Gastroesophageal sphincter (tissue), 4 donors: ENCODE measurements at regions not wholly inside any gene's neighbourhood (a gene's known extent, or its start where the extent isn't known, plus 50 kb on each side); places are given as distances from the start of the nearest gene placed in this dataset.

Experiments
- ATAC-seq: fragments of 150-250 bp; one replicate; pipeline ENCODE4 v1.9.1; 2016; ENCODE audit warnings: mild to moderate bottlenecking, moderate library complexity
- H3K27ac ChIP-seq, 4 donors: fragments of 200-600 bp; sonication (generic) in 3 of 4; 1 replicate in 3 of 4; 2 replicates in 1 of 4; pipeline ENCODE4 v1.5.1; 2016 to 2019
- H3K27me3 ChIP-seq: fragments of 200-600 bp; sonication (generic); one replicate; pipeline ENCODE4 v1.5.1; 2019
- H3K36me3 ChIP-seq, 2 donors: fragments of 200-600 bp; sonication (generic); one replicate each; pipeline ENCODE4 v1.5.1; 2019; ENCODE audit warnings: control low read depth in 1 of 2
- H3K4me1 ChIP-seq, 3 donors: fragments of 200-600 bp; sonication (generic); 1 replicate in 2 of 3; 2 replicates in 1 of 3; pipeline ENCODE4 v1.5.1; 2016 to 2019; ENCODE audit warnings: control low read depth in 2 of 3
- H3K4me3 ChIP-seq, 2 donors: fragments of 200-600 bp; sonication (generic); one replicate each; pipeline ENCODE4 v1.5.1; 2019; ENCODE audit warnings: mild to moderate bottlenecking in 1 of 2, moderate library complexity in 1 of 2
- H3K9me3 ChIP-seq, 3 donors: fragments of 200-600 bp; sonication (generic); one replicate each; pipeline ENCODE4 v1.5.1; 2017 to 2019; ENCODE audit warnings: control low read depth in 2 of 3
- CTCF ChIP-seq, 4 experiments: fragments of 200-600 bp in 2 of 4; fragments of 450-650 bp in 2 of 4; sonication (generic) in 1 of 4; IDR thresholded peaks; one replicate each; pipeline ENCODE4 v1.5.1; 2017 to 2019; ENCODE audit warnings: antibody characterized with exemption in 4 of 4, mild to moderate bottlenecking in 2 of 4, moderate library complexity in 2 of 4
- EP300 ChIP-seq: sonication (generic); formaldehyde crosslinking; IDR thresholded peaks from one replicate; pipeline ENCODE4 v1.6.1; 2017; ENCODE audit warnings: antibody characterized with exemption, mild to moderate bottlenecking
- POLR2A ChIP-seq, 2 donors: fragments of 450-650 bp; IDR thresholded peaks; one replicate each; pipeline ENCODE4 v1.6.1; 2017; ENCODE audit warnings: antibody characterized with exemption in 2 of 2, mild to moderate bottlenecking in 2 of 2, moderate library complexity in 1 of 2
- POLR2AphosphoS5 ChIP-seq: sonication (generic); formaldehyde crosslinking; IDR thresholded peaks from one replicate; pipeline ENCODE4 v1.6.1; 2017; ENCODE audit warnings: antibody characterized with exemption
- WGBS, 2 donors: methylation state at CpG; one replicate each; pipeline ENCODE4 v1.1.5; 2018; ENCODE audit warnings: low coverage in 1 of 2; 5-methylcytosine and 5-hydroxymethylcytosine counted together

DNA sequence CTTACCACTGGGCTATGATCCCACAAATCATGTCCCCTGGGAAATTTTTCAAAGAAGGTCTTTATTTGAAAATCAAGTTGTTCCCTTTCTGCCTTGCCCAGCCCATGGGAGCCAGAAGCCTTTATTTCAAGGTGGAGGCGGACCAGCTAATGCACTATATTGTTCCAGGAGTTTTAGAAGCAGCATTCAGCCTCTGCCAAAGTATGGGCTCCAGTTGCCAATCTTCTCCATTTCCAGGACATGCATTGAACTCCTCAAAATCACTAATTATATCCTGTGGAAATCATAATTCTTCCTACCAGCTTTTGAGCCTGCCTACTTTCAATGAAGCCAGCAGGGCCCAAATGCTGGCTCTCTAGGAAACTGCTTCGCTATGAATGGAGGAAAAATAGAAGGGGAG is 195.8 kb downstream of the RAD51AP2 start:
- no peak overlapping the region for H3K4me3 ChIP-seq
- H3K9me3 ChIP-seq: no peaks in the 10 kb centered on the region
- WGBS, 2 donors: 50 to 100% methylated on average over 1 to 2 of the region's 2 CpGs
- ATAC-seq: no peak
- no peak for TF ChIP-seq POLR2AphosphoS5
- TF ChIP-seq EP300: no peak
- TF ChIP-seq CTCF (IDR thresholded peaks at IDR 0.05): no peak
- no peak for TF ChIP-seq POLR2A (IDR thresholded peaks at IDR 0.05)
- H3K27me3 ChIP-seq: no peaks in the 10 kb centered on the region
- H3K27ac ChIP-seq: no peak overlapping the region
- H3K36me3 ChIP-seq: no peaks in the 10 kb centered on the region
- H3K4me1 ChIP-seq: no peaks in the 10 kb centered on the region

GRCh38 chr2:17319090-17319489 is 199.2 kb downstream of the RAD51AP2 start:
- Histone ChIP-seq H3K27ac (no peak overlapping the region), H3K9me3 (no peaks in the 10 kb centered on the region), H3K4me3 (no peak overlapping the region), H3K36me3 (no peaks in the 10 kb centered on the region), H3K27me3 (no peaks in the 10 kb centered on the region), H3K4me1 (no peaks in the 10 kb centered on the region)
- TF ChIP-seq EP300: no peak
- no peak for TF ChIP-seq POLR2AphosphoS5
- no peak for TF ChIP-seq POLR2A (IDR thresholded peaks at IDR 0.05)
- no peak for TF ChIP-seq CTCF (IDR thresholded peaks at IDR 0.05)
- ATAC-seq: no peak

DNA sequence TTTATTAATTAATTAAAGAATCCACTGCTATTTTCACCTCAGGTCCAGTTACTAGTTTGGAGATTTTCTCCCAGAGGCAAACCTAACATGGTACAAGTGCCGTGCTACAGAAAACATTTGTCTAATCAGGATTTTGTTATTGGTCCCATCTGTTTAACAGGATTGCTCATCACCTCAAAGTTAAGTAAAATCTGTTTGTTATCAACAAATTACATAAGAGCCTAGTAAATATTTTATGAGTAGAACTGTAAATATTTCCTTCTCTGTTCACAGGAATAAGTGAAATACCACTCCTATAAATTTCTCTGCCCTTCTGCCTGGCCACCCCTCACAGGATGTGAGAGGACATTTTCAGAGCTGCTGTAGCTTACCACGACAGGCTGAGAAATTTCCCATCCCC is 200.2 kb downstream of the RAD51AP2 start:
- no peaks in the 10 kb centered on the region for H3K9me3 ChIP-seq
- WGBS, 2 donors: 55 to 72% methylated on average over 2 of the region's 2 CpGs
- no peak for TF ChIP-seq POLR2AphosphoS5
- TF ChIP-seq POLR2A (IDR thresholded peaks at IDR 0.05): no peak
- TF ChIP-seq CTCF (IDR thresholded peaks at IDR 0.05): no peak
- no peak for TF ChIP-seq EP300
- no peaks in the 10 kb centered on the region for H3K36me3 ChIP-seq
- H3K4me3 ChIP-seq: no peak overlapping the region
- H3K4me1 ChIP-seq: no peaks in the 10 kb centered on the region
- ATAC-seq: no peak
- H3K27ac ChIP-seq: no peak overlapping the region
- no peaks in the 10 kb centered on the region for H3K27me3 ChIP-seq

GRCh38 chr2:17317439-17317976 is 200.7 kb downstream of the RAD51AP2 start:
- ATAC-seq: no peak

More at GRCh38 chr2:17317439-17317976, 200.7 kb downstream of the RAD51AP2 start:
- H3K27ac ChIP-seq: no peak overlapping the region
- WGBS, 2 donors: 24 to 70% methylated on average over 1 to 3 of the region's 5 CpGs
- no peaks in the 10 kb centered on the region for H3K4me1 ChIP-seq
- no peaks in the 10 kb centered on the region for H3K9me3 ChIP-seq
- H3K27me3 ChIP-seq: no peaks in the 10 kb centered on the region
- no peak overlapping the region for H3K4me3 ChIP-seq
- H3K36me3 ChIP-seq: no peaks in the 10 kb centered on the region
- TF ChIP-seq POLR2A (IDR thresholded peaks at IDR 0.05): no peak
- TF ChIP-seq EP300: no peak
- TF ChIP-seq CTCF (IDR thresholded peaks at IDR 0.05): no peak
- TF ChIP-seq POLR2AphosphoS5: no peak
